ENCODE measurements at regions not wholly inside any gene's neighbourhood (a gene's known extent, or its start where the extent isn't known, plus 50 kb on each side); places are given as distances from the start of the nearest gene placed in this dataset.

GRCh38 chr19:23999821-24000610, 85.3 kb downstream of the ZNF726 start:
- no peak overlapping the region for H3K4me3 ChIP-seq (ENCODE audit: low read depth, low read length)
- DNase-seq (ENCODE audit: low read depth) = no peak
- TF ChIP-seq CTCF (IDR thresholded peaks at IDR 0.05; ENCODE audit: insufficient read depth, low read length) = no peak

GRCh38 chr19:24000656-24001055, 86.0 kb downstream of the ZNF726 start:
- no peak for DNase-seq (ENCODE audit: low read depth)
- no peak overlapping the region for H3K4me3 ChIP-seq (ENCODE audit: low read depth, low read length)
- TF ChIP-seq CTCF (IDR thresholded peaks at IDR 0.05; ENCODE audit: insufficient read depth, low read length) = no peak

GRCh38 chr19:24002256-24002945, 84.6 kb upstream of the ZNF254 start:
- no peak overlapping the region for H3K4me3 ChIP-seq (ENCODE audit: low read depth, low read length)
- TF ChIP-seq CTCF (IDR thresholded peaks at IDR 0.05; ENCODE audit: insufficient read depth, low read length) = no peak
- no peak for DNase-seq (ENCODE audit: low read depth)

DNA sequence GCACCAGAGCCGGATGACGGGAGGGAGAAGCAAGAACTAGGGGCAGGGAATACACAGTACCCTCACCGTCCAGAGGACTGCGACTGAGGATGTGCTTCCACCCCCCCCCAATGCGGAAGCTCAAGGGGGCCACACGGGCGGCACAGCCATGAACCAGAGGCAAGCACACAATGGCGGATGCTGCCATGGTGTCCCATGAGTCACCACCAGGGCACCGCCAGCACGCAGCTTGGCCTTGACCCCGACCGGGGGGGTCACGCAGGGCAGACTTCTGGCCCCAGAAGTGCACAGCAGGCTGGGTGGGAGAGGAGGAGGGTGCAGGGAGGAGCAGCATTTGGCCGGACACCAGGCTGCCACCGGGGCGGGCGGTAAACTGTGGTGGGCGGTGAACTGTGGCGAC, 83.5 kb upstream of the ZNF254 start:
- no peak overlapping the region for H3K4me3 ChIP-seq (ENCODE audit: low read depth, low read length)
- no peak for DNase-seq (ENCODE audit: low read depth)
- no peak for TF ChIP-seq CTCF (IDR thresholded peaks at IDR 0.05; ENCODE audit: insufficient read depth, low read length)

DNA sequence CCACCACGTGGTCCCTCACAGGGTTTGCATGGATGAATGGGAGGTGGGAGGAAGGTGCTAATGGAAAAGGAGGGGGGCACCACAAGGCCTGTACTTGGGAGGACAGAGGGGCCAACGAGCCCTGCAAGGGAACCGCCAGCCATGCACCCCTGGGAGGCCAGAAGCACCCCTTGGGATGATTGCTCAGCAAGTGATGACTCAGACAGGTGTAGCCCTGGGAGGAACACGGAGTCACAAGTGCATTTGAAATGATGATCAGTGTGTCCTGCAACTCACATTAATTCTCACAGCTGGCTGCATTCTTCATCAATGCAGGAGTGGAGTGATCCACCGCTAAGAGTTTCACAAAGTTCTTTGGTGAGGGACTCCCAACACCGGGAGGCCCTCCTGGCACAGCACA, 82.8 kb upstream of the ZNF254 start:
- H3K4me3 ChIP-seq (ENCODE audit: low read depth, low read length) = no peak overlapping the region
- DNase-seq (ENCODE audit: low read depth) = no peak
- no peak for TF ChIP-seq CTCF (IDR thresholded peaks at IDR 0.05; ENCODE audit: insufficient read depth, low read length)

- H3K4me3 ChIP-seq (ENCODE audit: low read depth, low read length) = no peak overlapping the region
- TF ChIP-seq CTCF (IDR thresholded peaks at IDR 0.05; ENCODE audit: insufficient read depth, low read length) = no peak
- no peak for DNase-seq (ENCODE audit: low read depth)
These were observed 56.9 kb upstream of the ZNF254 start for GRCh38 chr19:24029941-24030636.
